ENCODE measurements at regions not wholly inside any gene's neighbourhood (a gene's known extent, or its start where the extent isn't known, plus 50 kb on each side); places are given as distances from the start of the nearest gene placed in this dataset.

GRCh38 chr4:148962539-148963290 is 520.5 kb upstream of the NR3C2 start:
- DNase-seq: no peak
- no peak for TF ChIP-seq CTCF (IDR thresholded peaks at IDR 0.05)
- Mint-ChIP-seq H3K4me1 (peaks cover 15% of the 10 kb centered on the region), H3K36me3 (ENCODE audit: low read depth) (no peaks in the 10 kb centered on the region), H3K27ac (no peak overlapping the region), H3K4me3 (no peak overlapping the region), H3K27me3 (ENCODE audit: low read depth, poor library complexity) (no peaks in the 10 kb centered on the region), H3K9me3 (peaks cover 12% of the 10 kb centered on the region)

- no peak for TF ChIP-seq CTCF (IDR thresholded peaks at IDR 0.05)
- Mint-ChIP-seq H3K27ac (no peak overlapping the region), H3K4me3 (no peak overlapping the region), H3K27me3 (ENCODE audit: low read depth, poor library complexity) (no peaks in the 10 kb centered on the region), H3K9me3 (peaks cover 12% of the 10 kb centered on the region), H3K4me1 (peaks cover 15% of the 10 kb centered on the region), H3K36me3 (ENCODE audit: low read depth) (no peaks in the 10 kb centered on the region)
- DNase-seq: no peak
These were observed 519.3 kb upstream of the NR3C2 start for GRCh38 chr4:148961526-148961925.

- Mint-ChIP-seq H3K4me1 (peaks cover 15% of the 10 kb centered on the region), H3K4me3 (no peak overlapping the region), H3K27ac (no peak overlapping the region), H3K9me3 (peaks cover 12% of the 10 kb centered on the region), H3K27me3 (ENCODE audit: low read depth, poor library complexity) (no peaks in the 10 kb centered on the region), H3K36me3 (ENCODE audit: low read depth) (no peaks in the 10 kb centered on the region)
- TF ChIP-seq CTCF (IDR thresholded peaks at IDR 0.05): no peak
- no peak for DNase-seq
These were observed 516.1 kb upstream of the NR3C2 start for GRCh38 chr4:148958317-148958716.

- peaks cover 4% of the 10 kb centered on the region for H3K9me3 Mint-ChIP-seq
- H3K27me3 Mint-ChIP-seq (ENCODE audit: low read depth, poor library complexity): peaks cover 4% of the 10 kb centered on the region
- DNase-seq: no peak
- no peaks in the 10 kb centered on the region for H3K36me3 Mint-ChIP-seq (ENCODE audit: low read depth)
- no peak for TF ChIP-seq CTCF (IDR thresholded peaks at IDR 0.05)
- no peak overlapping the region for H3K27ac Mint-ChIP-seq
- peaks cover 12% of the 10 kb centered on the region for H3K4me1 Mint-ChIP-seq
- H3K4me3 Mint-ChIP-seq: no peak overlapping the region
These were observed 513.5 kb upstream of the NR3C2 start for GRCh38 chr4:148955564-148956297.

GRCh38 chr4:148954011-148954749 is 512.0 kb upstream of the NR3C2 start:
- peaks cover 4% of the 10 kb centered on the region for H3K27me3 Mint-ChIP-seq (ENCODE audit: low read depth, poor library complexity)

More at GRCh38 chr4:148954011-148954749, 512.0 kb upstream of the NR3C2 start:
- no peak overlapping the region for H3K27ac Mint-ChIP-seq
- no peaks in the 10 kb centered on the region for H3K36me3 Mint-ChIP-seq (ENCODE audit: low read depth)
- H3K9me3 Mint-ChIP-seq: no peaks in the 10 kb centered on the region
- no peaks in the 10 kb centered on the region for H3K4me1 Mint-ChIP-seq
- H3K4me3 Mint-ChIP-seq: no peak overlapping the region
- no peak for TF ChIP-seq CTCF (IDR thresholded peaks at IDR 0.05)
- no peak for DNase-seq

All from nephron progenitor cell (in vitro differentiated cells).